ENCODE measurements at regions not wholly inside any gene's neighbourhood (a gene's known extent, or its start where the extent isn't known, plus 50 kb on each side); places are given as distances from the start of the nearest gene placed in this dataset.
"Not testable (repeated sequence)": the region's sequence is repeated elsewhere in the genome, so short reads cannot be mapped to it uniquely, and the experiment has no call there.

- DNase-seq, result no peak
Observed at GRCh38 chr13:71067165-71067815, 799.7 kb downstream of the DACH1 start.

DNA sequence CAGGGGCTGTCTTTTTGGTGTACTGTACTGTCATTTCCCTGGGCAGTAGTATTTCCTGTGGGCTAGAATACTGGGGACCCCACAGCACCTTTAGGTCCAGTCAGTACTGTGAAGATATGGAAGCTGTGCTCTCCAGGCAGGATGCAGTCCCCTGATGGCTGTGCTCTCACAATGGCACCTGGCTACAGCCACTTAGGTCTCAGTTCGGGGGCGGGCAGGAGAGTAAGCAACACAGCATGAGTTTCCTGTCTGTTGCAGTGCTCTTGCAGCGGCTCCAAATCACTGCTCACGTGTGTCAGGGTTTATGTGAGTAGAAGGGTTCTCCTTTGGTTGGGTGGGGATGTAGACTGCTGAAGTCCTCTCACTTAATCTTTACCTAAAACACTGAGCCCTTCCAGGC, 810.4 kb downstream of the DACH1 start:
- DNase-seq, result no peak

DNA sequence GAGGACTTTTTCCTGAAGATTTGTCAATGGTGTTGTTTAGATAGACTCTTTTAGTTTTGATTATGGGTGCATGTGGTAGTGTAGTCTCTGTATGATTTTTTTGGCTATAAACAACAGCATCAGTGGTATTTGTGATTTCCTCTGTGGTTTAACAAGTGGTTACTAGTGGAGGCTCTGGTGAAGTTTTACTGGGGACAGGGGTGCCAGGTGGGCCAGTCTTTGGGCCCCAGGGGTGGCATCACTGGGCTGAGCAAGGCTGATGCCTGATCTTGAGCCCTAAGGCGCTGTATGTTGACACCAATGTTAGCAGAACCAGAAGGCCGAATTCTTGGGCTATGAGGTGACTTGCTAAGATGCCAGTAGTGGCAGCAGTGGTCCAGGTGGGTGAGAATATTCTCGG, 811.4 kb downstream of the DACH1 start:
- DNase-seq, result no peak

GRCh38 chr13:71055047-71055446, 812.0 kb downstream of the DACH1 start:
- DNase-seq, result no peak

GRCh38 chr13:71054358-71054757, 812.6 kb downstream of the DACH1 start:
- no peak for DNase-seq

DNA sequence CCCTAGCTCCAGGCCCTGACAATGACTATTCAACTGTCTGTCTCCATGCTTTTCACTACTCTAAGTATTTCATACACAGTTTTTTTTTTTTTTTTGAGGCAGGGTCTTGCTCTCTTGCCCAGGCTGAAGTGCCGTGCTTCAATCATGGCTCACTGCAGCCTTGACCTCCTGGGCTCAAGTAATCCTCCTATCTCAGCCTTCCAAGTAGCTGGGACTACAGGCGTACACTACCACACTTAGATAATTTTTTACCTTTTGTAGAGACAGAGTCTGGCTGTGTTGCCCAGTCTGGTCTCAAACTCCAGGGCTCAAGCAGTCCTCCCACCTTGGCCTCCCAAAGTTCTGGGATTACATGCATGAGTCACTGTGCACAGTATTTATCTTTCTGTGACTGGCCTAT, 815.4 kb downstream of the DACH1 start:
- no peak for DNase-seq

- no peak for DNase-seq
Observed at GRCh38 chr13:71046360-71047079, 820.5 kb downstream of the DACH1 start.

DNA sequence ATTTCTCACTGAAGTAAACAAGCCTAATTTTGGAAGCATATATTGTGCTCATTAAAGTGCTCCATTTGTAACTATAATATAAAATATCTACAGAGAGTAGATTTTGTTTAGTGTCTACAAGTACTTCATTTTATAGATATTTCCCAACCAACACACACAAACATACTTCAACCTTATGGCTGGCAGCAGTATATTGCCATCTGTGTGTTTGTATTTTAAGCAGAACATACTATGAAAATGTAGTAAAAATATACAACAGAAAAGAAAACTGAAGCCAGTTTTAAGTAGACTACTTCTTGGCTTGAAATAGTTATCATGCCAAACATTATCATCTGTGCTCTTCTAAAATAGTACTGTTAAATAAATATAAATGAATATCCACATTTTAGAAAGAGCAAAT, 821.9 kb downstream of the DACH1 start:
- no peak for DNase-seq

GRCh38 chr13:71039440-71039839, 827.6 kb downstream of the DACH1 start:
- no peak for DNase-seq

- no peak for DNase-seq
Observed at GRCh38 chr13:71034018-71034417, 833.0 kb downstream of the DACH1 start.

GRCh38 chr13:71033026-71033425, 834.0 kb downstream of the DACH1 start:
- no peak for DNase-seq

- DNase-seq, result no peak
Observed at GRCh38 chr13:71030784-71031183, 836.2 kb downstream of the DACH1 start.

- DNase-seq, result no peak
Observed at GRCh38 chr13:71028884-71029283, 838.1 kb downstream of the DACH1 start.

DNA sequence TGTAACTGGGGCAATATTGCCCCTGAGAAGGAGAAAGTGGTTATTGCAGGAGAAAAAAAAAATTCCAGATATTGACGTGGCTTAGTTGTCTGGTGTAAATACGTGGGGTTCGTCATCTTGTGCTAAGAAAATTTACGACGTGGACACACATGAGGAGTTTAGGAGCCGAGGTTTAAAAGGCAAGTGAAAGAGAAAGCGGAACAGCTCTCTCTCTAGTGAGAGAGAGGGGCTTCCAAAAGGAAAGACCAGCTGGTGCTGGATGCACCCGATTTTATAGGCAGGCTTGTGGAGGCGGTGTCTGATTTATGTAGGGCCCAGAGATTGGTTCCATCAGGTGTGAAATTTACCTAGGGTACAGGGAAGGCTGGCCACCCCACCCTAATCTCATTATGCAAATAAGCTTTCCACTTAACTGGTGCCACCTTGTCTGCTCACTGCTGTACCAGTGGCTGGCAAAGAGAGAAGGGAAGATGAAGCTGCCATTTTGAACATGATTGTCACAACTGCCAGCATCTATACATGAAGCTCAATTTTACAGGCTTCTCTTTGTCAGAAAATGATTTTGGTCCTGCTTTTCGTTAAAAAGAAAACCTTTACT, 845.1 kb downstream of the DACH1 start:
- no peak for DNase-seq

DNA sequence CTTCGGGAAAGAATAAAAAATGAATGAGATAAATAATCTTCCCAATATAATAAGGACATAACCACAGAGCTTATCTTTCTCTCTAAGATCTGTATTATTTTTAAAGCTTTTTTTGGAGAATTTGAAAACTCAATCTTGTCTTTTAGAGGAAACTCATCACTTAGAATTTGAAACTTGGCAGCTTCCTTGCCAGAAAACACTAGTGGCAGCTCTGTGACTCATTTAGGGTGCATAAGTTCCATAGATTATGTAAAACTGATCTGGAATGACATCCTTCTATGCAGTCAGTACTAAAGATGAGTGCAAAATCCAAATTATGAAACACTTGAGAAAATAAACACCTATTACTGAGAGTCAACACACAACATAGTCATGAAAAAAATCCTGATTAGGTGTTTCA, 848.0 kb downstream of the DACH1 start:
- DNase-seq, result no peak

DNA sequence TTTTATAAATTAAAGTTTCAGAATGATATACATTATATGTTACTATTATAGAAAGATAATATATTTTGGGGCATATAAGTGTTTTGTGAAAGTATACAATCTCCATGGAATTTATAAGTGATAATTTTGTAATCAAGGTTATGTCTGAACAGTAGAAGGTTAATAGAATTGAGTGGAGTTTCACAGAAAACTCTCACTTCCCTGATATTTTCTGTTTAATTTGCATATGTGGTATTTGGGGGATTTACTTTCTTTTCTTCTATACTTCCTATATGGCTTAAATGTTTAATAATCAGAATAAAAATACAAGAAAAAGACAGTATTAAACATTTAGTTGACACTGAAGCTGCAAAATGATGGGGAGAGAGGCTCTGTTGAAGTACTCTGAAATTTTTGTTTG, 848.5 kb downstream of the DACH1 start:
- no peak for DNase-seq

GRCh38 chr13:71017607-71018006, 849.4 kb downstream of the DACH1 start:
- no peak for DNase-seq

DNA sequence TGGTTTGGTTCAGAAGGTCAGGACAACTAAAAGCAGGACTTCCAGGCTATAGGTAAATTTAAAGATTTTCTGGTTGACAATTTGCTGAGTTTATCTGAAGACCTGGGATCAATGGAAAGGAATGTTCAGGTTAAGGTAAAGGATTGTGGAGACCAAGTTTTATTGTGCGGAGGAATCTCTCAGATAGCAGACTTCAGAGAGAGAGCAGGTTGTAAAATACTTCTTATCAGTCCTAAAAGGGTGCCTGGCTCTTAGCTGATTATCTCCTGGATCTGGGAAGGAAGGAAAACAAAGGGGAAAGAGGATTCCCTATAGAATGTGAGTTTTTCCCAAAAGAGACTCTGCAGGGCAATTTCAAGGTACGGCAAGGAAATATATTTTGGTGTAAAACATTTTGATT, 851.5 kb downstream of the DACH1 start:
- no peak for DNase-seq

- DNase-seq, result no peak
Observed at GRCh38 chr13:71015021-71015420, 852.0 kb downstream of the DACH1 start.

GRCh38 chr13:71005919-71006318, 861.1 kb downstream of the DACH1 start:
- DNase-seq, result no peak

DNA sequence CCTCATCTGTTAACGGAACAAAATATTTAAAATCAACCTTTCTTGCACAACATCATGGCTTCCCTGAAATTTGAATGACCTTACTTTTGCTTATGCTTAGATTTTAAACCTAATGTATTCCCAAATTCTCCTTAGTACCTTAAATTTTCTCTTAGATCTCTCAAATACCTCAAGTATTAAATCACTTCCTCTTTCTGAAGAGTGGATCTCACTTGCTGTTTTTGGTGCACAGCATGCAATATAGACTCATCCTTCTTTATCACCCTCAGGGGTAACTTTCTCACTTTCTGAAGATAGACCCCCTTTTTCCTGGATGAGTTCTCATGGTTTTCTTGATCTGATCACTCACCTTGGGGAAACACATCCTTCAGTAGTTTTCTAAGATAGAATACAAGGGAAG, 871.7 kb downstream of the DACH1 start:
- no peak for DNase-seq

DNA sequence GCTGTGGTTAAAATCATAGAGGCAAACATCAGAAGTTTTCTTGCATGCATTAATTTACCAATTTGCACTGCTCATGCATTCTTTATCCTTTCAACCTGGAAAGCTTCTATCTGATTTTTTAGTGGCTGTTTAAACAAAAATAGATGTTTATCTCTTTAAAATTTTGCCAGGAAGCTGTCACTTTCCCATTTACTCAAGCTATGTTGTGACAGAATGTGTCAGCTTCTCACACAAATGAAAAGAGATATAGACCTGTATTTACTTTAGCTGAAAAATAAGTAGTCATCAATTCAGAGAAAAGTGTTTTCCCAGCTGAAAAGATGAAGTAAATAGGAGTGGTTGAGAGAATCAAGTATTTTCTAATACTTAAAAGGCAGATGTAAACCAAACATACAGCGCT, 872.8 kb downstream of the DACH1 start:
- DNase-seq, result no peak

- no peak for DNase-seq
Observed at GRCh38 chr13:70987043-70987442, 878.8 kb upstream of the KLHL1 start.

DNA sequence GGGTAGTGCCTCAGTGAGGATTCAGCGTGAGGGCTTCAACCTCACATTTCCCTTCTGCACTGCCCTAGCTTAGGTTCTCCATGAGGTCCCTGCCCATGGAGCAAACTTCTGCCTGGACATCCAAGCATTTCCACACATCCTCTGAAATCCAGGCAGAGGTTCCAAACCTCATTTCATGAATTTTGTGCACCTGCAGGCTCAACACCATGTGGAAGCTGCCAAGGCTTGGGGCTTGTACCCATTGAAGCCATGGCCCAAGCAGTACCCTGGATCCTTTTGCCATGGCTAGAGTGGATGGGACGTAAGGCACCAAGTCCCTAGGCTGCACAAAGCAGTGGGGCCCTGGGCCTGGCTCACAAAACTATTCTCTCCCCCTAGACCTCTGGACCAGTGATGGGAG, 877.1 kb upstream of the KLHL1 start:
- no peak for DNase-seq

- not testable (repeated sequence) for DNase-seq
Observed at GRCh38 chr13:70981219-70981618, 873.0 kb upstream of the KLHL1 start.

Measured in NCI-H1436 treated with DMSO at 0.1 percent for 48 hours (cell line).